Ovary (tissue), 3 donors: ENCODE measurements at regions not wholly inside any gene's neighbourhood (a gene's known extent, or its start where the extent isn't known, plus 50 kb on each side); places are given as distances from the start of the nearest gene placed in this dataset.

Experiments
- CTCF ChIP-seq, 3 donors: fragments of 450-650 bp in 2 of 3; fragments of 200-600 bp in 1 of 3; IDR thresholded peaks; one replicate each; pipeline versions ENCODE4 v1.5.1 to v1.8.0; 2016 to 2022; ENCODE audit warnings: antibody characterized with exemption in 3 of 3, mild to moderate bottlenecking in 1 of 3
- EP300 ChIP-seq: sonication (generic); formaldehyde crosslinking; IDR thresholded peaks from one replicate; pipeline ENCODE4 v1.6.1; 2017; ENCODE audit warnings: antibody characterized with exemption
- POLR2A ChIP-seq: fragments of 450-650 bp; IDR thresholded peaks from one replicate; pipeline ENCODE4 v1.6.1; 2017; ENCODE audit warnings: antibody characterized with exemption, mild to moderate bottlenecking, moderate library complexity
- donor health status: DM: no; HTN: no; CAD: no.

- TF ChIP-seq CTCF (IDR thresholded peaks at IDR 0.05) (no peak), POLR2A (no peak), EP300 (no peak)
These were observed 218.7 kb upstream of the GPC6 start for GRCh38 chr13:93007928-93008327.
